ENCODE measurements at regions not wholly inside any gene's neighbourhood (a gene's known extent, or its start where the extent isn't known, plus 50 kb on each side); places are given as distances from the start of the nearest gene placed in this dataset.
"Not testable (repeated sequence)": the region's sequence is repeated elsewhere in the genome, so short reads cannot be mapped to it uniquely, and the experiment has no call there.

DNA sequence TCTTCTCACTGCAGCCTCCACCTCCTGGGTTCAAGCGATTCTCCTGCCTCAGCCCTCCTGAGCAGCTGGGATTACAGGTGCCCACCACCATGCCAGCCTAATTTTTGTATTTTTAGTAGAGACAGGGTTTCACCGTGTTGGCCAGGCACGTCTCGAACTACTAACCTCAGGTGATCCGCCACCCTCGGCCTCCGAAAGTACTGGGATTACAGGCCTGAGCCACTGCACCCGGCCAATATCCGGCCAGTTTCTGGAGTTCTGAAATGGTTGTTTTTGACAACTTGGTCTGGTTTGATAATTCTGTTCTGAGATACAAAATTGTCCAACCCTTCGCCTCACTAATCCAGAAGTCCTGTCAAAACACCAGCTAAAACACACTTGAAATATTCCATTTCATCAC, 667.0 kb downstream of the BRINP3 start:
- not testable (repeated sequence) for TF ChIP-seq POLR2AphosphoS5, POLR2A (IDR thresholded peaks at IDR 0.05; ENCODE audit: low read depth, low read length)

Data from GM12892 (cell line).